Astrocyte (in vitro differentiated cells and primary cell): ENCODE measurements at regions not wholly inside any gene's neighbourhood (a gene's known extent, or its start where the extent isn't known, plus 50 kb on each side); places are given as distances from the start of the nearest gene placed in this dataset.

Experiments used
- DNase-seq: peaks from one replicate; pipeline ENCODE4 v3.0.0-alpha.2; 2010; ENCODE audit warnings: low read depth
- FAIRE-seq: peaks from 2 replicates; lab custom pipeline; 2011; peaks lifted over from hg19 to GRCh38; lab: Jason Lieb, UNC
- H2AFZ ChIP-seq: 2 replicates; pipeline ENCODE4 v1.6.0; 2012; ENCODE audit warnings: low read depth, low read length, inconsistent platforms
- H3K27ac ChIP-seq: 2 replicates; pipeline ENCODE4 v1.5.1; 2011; ENCODE audit warnings: low read depth, low read length, inconsistent platforms
- H3K27me3 ChIP-seq: 2 replicates; pipeline ENCODE4 v1.6.0; 2011; ENCODE audit warnings: low read length, inconsistent platforms; ENCODE audit not compliant: insufficient read depth
- H3K36me3 ChIP-seq: 2 replicates; pipeline ENCODE4 v1.5.1; 2011; ENCODE audit warnings: low read length, inconsistent platforms; ENCODE audit not compliant: insufficient read depth
- H3K4me1 ChIP-seq: 2 replicates; pipeline ENCODE4 v1.5.1; 2011; ENCODE audit warnings: low read length, inconsistent platforms; ENCODE audit not compliant: insufficient read depth
- H3K4me2 ChIP-seq: 2 replicates; pipeline ENCODE4 v1.6.0; 2012; ENCODE audit warnings: low read length, inconsistent platforms
- H3K4me3 ChIP-seq: 2 replicates; pipeline ENCODE4 v1.5.1; 2011; ENCODE audit warnings: low read depth, mild to moderate bottlenecking, low read length, inconsistent platforms; ENCODE audit not compliant: insufficient read depth
- H3K79me2 ChIP-seq: 2 replicates; pipeline ENCODE4 v1.6.0; 2012; ENCODE audit warnings: mild to moderate bottlenecking, low read length, inconsistent platforms; ENCODE audit not compliant: insufficient read depth
- H3K9ac ChIP-seq: 2 replicates; pipeline ENCODE4 v1.6.0; 2012; ENCODE audit warnings: mild to moderate bottlenecking, low read length, inconsistent platforms
- H3K9me3 ChIP-seq: 2 replicates; pipeline ENCODE4 v1.5.1; 2012; ENCODE audit warnings: low read depth, mild to moderate bottlenecking, low read length, inconsistent platforms; ENCODE audit not compliant: insufficient read depth
- H4K20me1 ChIP-seq: 2 replicates; pipeline ENCODE4 v1.6.0; 2012; ENCODE audit warnings: low read length, inconsistent platforms; ENCODE audit not compliant: insufficient read depth
- H3K27ac Mint-ChIP-seq: one replicate; pipeline ENCODE4 v1.8.0; 2021; ENCODE audit warnings: mild to moderate bottlenecking, mixed read lengths; ENCODE audit not compliant: unreplicated experiment
- H3K27me3 Mint-ChIP-seq: one replicate; pipeline ENCODE4 v1.8.0; 2021; ENCODE audit warnings: low read depth, mixed read lengths; ENCODE audit not compliant: unreplicated experiment
- H3K36me3 Mint-ChIP-seq: one replicate; pipeline ENCODE4 v1.8.0; 2021; ENCODE audit warnings: low read depth, mixed read lengths; ENCODE audit not compliant: unreplicated experiment
- H3K4me1 Mint-ChIP-seq: one replicate; pipeline ENCODE4 v1.8.0; 2021; ENCODE audit warnings: low read depth, mixed read lengths; ENCODE audit not compliant: unreplicated experiment
- H3K4me3 Mint-ChIP-seq: one replicate; pipeline ENCODE4 v1.8.0; 2021; ENCODE audit warnings: mild to moderate bottlenecking, moderate library complexity, mixed read lengths; ENCODE audit not compliant: unreplicated experiment
- H3K9me3 Mint-ChIP-seq: one replicate; pipeline ENCODE4 v1.8.0; 2021; ENCODE audit warnings: mild to moderate bottlenecking, mixed read lengths; ENCODE audit not compliant: unreplicated experiment
- EZH2 ChIP-seq: IDR thresholded peaks from 2 replicates; pipeline ENCODE4 v1.6.1; 2012; ENCODE audit warnings: mild to moderate bottlenecking, low read length, inconsistent platforms; ENCODE audit not compliant: insufficient read depth
- TF ChIP-seq, protein P1 (sequence below): IDR thresholded peaks from 2 replicates; pipeline ENCODE4 v1.5.1; 2011; ENCODE audit warnings: low read depth, mild to moderate bottlenecking, inconsistent platforms, low read length, moderate library complexity; ENCODE audit not compliant: insufficient read depth

DNA sequence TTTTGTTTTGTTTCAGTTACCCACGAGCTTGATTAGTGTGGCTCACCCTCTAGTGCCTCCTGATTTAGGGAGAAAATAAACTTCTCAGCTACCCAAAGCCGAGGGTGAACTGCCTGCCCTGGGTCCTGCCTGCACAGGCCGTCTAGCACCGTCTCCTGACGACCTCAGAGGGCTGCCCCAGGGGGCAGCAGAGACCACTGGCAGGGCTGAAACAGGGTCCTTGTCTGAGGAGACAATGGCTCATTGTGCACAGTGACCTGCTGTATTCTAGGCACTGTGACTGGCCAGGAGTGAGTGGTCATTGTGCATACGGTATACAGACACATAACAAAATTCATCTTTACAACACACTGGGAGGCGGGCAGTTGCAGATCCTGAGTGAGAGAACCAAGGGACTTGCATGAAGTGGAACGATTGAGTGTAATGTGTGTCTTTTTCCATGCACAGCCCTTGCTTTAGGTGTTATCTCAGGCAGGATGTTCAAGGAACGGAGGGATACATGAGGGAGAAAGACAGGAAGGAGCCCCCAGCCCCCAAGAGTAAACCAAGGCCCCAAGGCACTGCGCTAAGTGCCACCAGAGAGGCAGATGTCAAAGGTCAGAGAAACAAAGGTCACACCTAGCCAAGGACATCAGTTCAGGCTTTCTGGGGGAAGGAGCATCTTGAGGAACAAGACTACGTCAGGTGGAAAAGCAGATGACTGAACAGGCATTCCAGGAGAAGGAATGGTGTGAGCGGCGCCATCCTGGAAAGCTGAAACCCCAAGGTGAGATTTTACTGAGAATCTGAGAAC is 421.3 kb downstream of the LPIN1 start:
- no peaks in the 10 kb centered on the region for H3K27me3 ChIP-seq
- no peak for DNase-seq
- no peak overlapping the region for H3K4me2 ChIP-seq
- H3K4me1 Mint-ChIP-seq: peaks cover 18% of the 10 kb centered on the region
- no peak overlapping the region for H3K4me3 ChIP-seq
- no peak overlapping the region for H3K27ac Mint-ChIP-seq
- no peak overlapping the region for H3K9ac ChIP-seq
- H3K27ac ChIP-seq: no peak overlapping the region
- no peak overlapping the region for H3K4me3 Mint-ChIP-seq
- no peak overlapping the region for H2AFZ ChIP-seq
- no peak for TF ChIP-seq EZH2
- TF ChIP-seq, protein P1, sequence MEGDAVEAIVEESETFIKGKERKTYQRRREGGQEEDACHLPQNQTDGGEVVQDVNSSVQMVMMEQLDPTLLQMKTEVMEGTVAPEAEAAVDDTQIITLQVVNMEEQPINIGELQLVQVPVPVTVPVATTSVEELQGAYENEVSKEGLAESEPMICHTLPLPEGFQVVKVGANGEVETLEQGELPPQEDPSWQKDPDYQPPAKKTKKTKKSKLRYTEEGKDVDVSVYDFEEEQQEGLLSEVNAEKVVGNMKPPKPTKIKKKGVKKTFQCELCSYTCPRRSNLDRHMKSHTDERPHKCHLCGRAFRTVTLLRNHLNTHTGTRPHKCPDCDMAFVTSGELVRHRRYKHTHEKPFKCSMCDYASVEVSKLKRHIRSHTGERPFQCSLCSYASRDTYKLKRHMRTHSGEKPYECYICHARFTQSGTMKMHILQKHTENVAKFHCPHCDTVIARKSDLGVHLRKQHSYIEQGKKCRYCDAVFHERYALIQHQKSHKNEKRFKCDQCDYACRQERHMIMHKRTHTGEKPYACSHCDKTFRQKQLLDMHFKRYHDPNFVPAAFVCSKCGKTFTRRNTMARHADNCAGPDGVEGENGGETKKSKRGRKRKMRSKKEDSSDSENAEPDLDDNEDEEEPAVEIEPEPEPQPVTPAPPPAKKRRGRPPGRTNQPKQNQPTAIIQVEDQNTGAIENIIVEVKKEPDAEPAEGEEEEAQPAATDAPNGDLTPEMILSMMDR: no peak
- no peaks in the 10 kb centered on the region for H3K9me3 ChIP-seq
- H4K20me1 ChIP-seq: no peaks in the 10 kb centered on the region
- H3K27me3 Mint-ChIP-seq: peaks cover 21% of the 10 kb centered on the region
- FAIRE-seq: no peak
- H3K79me2 ChIP-seq: no peaks in the 10 kb centered on the region
- H3K9me3 Mint-ChIP-seq: peaks cover 2% of the 10 kb centered on the region
- H3K36me3 ChIP-seq: no peaks in the 10 kb centered on the region
- H3K4me1 ChIP-seq: peaks cover 14% of the 10 kb centered on the region
- no peaks in the 10 kb centered on the region for H3K36me3 Mint-ChIP-seq

DNA sequence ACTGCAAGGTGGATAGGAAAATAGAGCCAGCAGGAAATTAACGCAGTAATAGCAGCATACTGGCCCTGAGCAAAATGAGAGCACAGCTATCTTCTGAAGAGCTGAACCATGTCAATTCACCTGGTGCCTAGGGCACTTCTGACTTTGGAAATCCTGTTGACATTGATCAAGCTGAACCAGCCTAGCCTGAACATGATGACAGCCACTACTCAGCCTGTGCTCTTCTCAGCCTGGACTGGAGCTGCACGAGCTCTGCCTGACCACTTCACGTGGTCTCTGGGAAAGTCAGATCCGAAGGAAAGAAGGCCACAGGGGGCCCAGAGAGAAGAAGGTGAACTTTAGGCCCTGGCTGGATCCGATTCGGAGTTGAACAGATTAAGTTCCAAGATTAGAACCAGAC is 421.9 kb downstream of the LPIN1 start:
- no peak overlapping the region for H3K4me3 Mint-ChIP-seq
- H3K9ac ChIP-seq: no peak overlapping the region
- no peaks in the 10 kb centered on the region for H3K9me3 ChIP-seq
- no peak overlapping the region for H3K27ac ChIP-seq
- peaks cover 21% of the 10 kb centered on the region for H3K27me3 Mint-ChIP-seq
- no peak for TF ChIP-seq EZH2
- TF ChIP-seq, protein P1: no peak
- H3K4me1 Mint-ChIP-seq: peaks cover 18% of the 10 kb centered on the region
- no peak overlapping the region for H3K4me3 ChIP-seq
- no peaks in the 10 kb centered on the region for H3K36me3 ChIP-seq
- no peak overlapping the region for H3K4me2 ChIP-seq
- FAIRE-seq (no peak), DNase-seq (no peak)
- no peak overlapping the region for H2AFZ ChIP-seq
- H3K9me3 Mint-ChIP-seq: peaks cover 2% of the 10 kb centered on the region
- H3K4me1 ChIP-seq: peaks cover 14% of the 10 kb centered on the region
- H3K27me3 ChIP-seq: no peaks in the 10 kb centered on the region
- no peaks in the 10 kb centered on the region for H3K79me2 ChIP-seq
- no peaks in the 10 kb centered on the region for H3K36me3 Mint-ChIP-seq
- H3K27ac Mint-ChIP-seq: no peak overlapping the region
- H4K20me1 ChIP-seq: no peaks in the 10 kb centered on the region

DNA sequence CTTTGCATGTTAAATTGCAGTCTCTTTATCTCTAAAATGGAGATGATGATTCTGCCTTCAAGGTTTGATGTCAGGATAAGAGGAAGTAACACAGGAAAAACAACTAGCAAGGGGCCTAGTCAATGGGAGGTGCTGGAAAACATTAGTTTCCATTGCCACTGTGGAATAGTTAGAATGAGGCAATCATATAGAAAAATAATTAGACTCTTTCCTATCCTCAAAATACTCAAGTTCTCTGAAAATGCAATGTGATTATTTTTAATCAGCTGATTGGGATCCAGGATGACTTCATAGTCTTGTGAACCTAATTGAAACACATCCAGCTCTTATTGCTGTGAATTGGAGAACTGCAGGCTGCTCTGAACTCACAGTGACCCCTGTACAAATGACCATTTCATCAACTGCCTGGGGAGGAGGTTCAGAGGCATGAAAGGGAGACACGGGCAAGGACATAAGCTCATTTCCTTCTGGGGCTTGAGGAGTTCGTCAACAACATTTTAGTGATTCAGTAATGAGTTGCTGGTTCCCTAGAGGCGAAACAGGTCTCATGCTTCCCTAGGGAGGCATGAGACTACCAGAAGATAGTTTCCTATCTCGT is 422.5 kb downstream of the LPIN1 start:
- Mint-ChIP-seq H3K9me3 (peaks cover 2% of the 10 kb centered on the region), H3K4me1 (peaks cover 18% of the 10 kb centered on the region), H3K4me3 (no peak overlapping the region), H3K36me3 (no peaks in the 10 kb centered on the region), H3K27ac (peak overlapping the region; percentile 6), H3K27me3 (peaks cover 17% of the 10 kb centered on the region)
- peak overlapping the region; percentile 4 for H3K9ac ChIP-seq
- TF ChIP-seq EZH2: no peak
- TF ChIP-seq, protein P1: no peak
- no peaks in the 10 kb centered on the region for H3K9me3 ChIP-seq
- no peak overlapping the region for H2AFZ ChIP-seq
- DNase-seq: peak; percentile 94
- H4K20me1 ChIP-seq: no peaks in the 10 kb centered on the region
- peak overlapping the region; percentile 15 for H3K27ac ChIP-seq
- no peaks in the 10 kb centered on the region for H3K79me2 ChIP-seq
- no peaks in the 10 kb centered on the region for H3K36me3 ChIP-seq
- peaks cover 14% of the 10 kb centered on the region for H3K4me1 ChIP-seq
- peak overlapping the region; percentile 3 for H3K4me2 ChIP-seq
- H3K4me3 ChIP-seq: no peak overlapping the region
- FAIRE-seq: peak; percentile 13
- H3K27me3 ChIP-seq: no peaks in the 10 kb centered on the region
